Osteocyte (in vitro differentiated cells): ENCODE measurements at regions not wholly inside any gene's neighbourhood (a gene's known extent, or its start where the extent isn't known, plus 50 kb on each side); places are given as distances from the start of the nearest gene placed in this dataset.

Source experiments
- DNase-seq: peaks from one replicate; pipeline ENCODE4 v3.0.0; 2021; ENCODE audit warnings: mixed read lengths; ENCODE audit not compliant: unreplicated experiment; ENCODE audit errors: extremely low spot score
- H3K27ac Mint-ChIP-seq: one replicate; pipeline ENCODE4 v1.8.0; 2021; ENCODE audit warnings: mild to moderate bottlenecking, mixed read lengths; ENCODE audit not compliant: unreplicated experiment
- H3K27me3 Mint-ChIP-seq: one replicate; pipeline ENCODE4 v1.8.0; 2021; ENCODE audit warnings: mixed read lengths; ENCODE audit not compliant: unreplicated experiment
- H3K36me3 Mint-ChIP-seq: one replicate; pipeline ENCODE4 v1.8.0; 2021; ENCODE audit warnings: mixed read lengths; ENCODE audit not compliant: unreplicated experiment
- H3K4me1 Mint-ChIP-seq: one replicate; pipeline ENCODE4 v1.8.0; 2021; ENCODE audit warnings: mixed read lengths; ENCODE audit not compliant: unreplicated experiment
- H3K4me3 Mint-ChIP-seq: one replicate; pipeline ENCODE4 v1.8.0; 2021; ENCODE audit warnings: mild to moderate bottlenecking, moderate library complexity, mixed read lengths; ENCODE audit not compliant: unreplicated experiment
- H3K9me3 Mint-ChIP-seq: one replicate; pipeline ENCODE4 v1.8.0; 2021; ENCODE audit warnings: mixed read lengths; ENCODE audit not compliant: unreplicated experiment
- CTCF ChIP-seq: fragments of 200-600 bp; sonication (generic); IDR thresholded peaks from 2 replicates; pipeline ENCODE4 v1.5.0; 2021; ENCODE audit warnings: antibody characterized with exemption, mild to moderate bottlenecking, moderate library complexity

GRCh38 chr5:57540823-57541222 is 58.2 kb upstream of the ACTBL2 start:
- H3K36me3 Mint-ChIP-seq: no peaks in the 10 kb centered on the region
- no peak overlapping the region for H3K27ac Mint-ChIP-seq
- no peak for TF ChIP-seq CTCF
- no peak for DNase-seq
- H3K4me3 Mint-ChIP-seq: no peak overlapping the region
- no peaks in the 10 kb centered on the region for H3K9me3 Mint-ChIP-seq
- peaks cover 13% of the 10 kb centered on the region for H3K27me3 Mint-ChIP-seq
- peaks cover 17% of the 10 kb centered on the region for H3K4me1 Mint-ChIP-seq

GRCh38 chr5:57539281-57539701 is 56.7 kb upstream of the ACTBL2 start:
- H3K36me3 Mint-ChIP-seq: no peaks in the 10 kb centered on the region
- DNase-seq: no peak
- no peak overlapping the region for H3K4me3 Mint-ChIP-seq
- H3K27me3 Mint-ChIP-seq: peaks cover 2% of the 10 kb centered on the region
- TF ChIP-seq CTCF: no peak
- H3K9me3 Mint-ChIP-seq: no peaks in the 10 kb centered on the region
- H3K27ac Mint-ChIP-seq: no peak overlapping the region
- peaks cover 17% of the 10 kb centered on the region for H3K4me1 Mint-ChIP-seq

- Mint-ChIP-seq H3K4me3 (no peak overlapping the region), H3K4me1 (peaks cover 17% of the 10 kb centered on the region), H3K27ac (no peak overlapping the region), H3K36me3 (no peaks in the 10 kb centered on the region), H3K9me3 (no peaks in the 10 kb centered on the region), H3K27me3 (no peaks in the 10 kb centered on the region)
- DNase-seq: no peak
- no peak for TF ChIP-seq CTCF
These were observed 55.8 kb upstream of the ACTBL2 start for GRCh38 chr5:57538341-57538955.

- DNase-seq: no peak
- no peak for TF ChIP-seq CTCF
- Mint-ChIP-seq H3K27ac (no peak overlapping the region), H3K9me3 (no peaks in the 10 kb centered on the region), H3K4me1 (peaks cover 17% of the 10 kb centered on the region), H3K4me3 (no peak overlapping the region), H3K27me3 (no peaks in the 10 kb centered on the region), H3K36me3 (no peaks in the 10 kb centered on the region)
These were observed 55.2 kb upstream of the ACTBL2 start for GRCh38 chr5:57537811-57538210.

- no peaks in the 10 kb centered on the region for H3K27me3 Mint-ChIP-seq
- H3K4me3 Mint-ChIP-seq: no peak overlapping the region
- no peak for DNase-seq
- H3K9me3 Mint-ChIP-seq: no peaks in the 10 kb centered on the region
- no peaks in the 10 kb centered on the region for H3K36me3 Mint-ChIP-seq
- TF ChIP-seq CTCF: no peak
- H3K4me1 Mint-ChIP-seq: no peaks in the 10 kb centered on the region
- no peak overlapping the region for H3K27ac Mint-ChIP-seq
These were observed 50.2 kb upstream of the ACTBL2 start for GRCh38 chr5:57532513-57533497.
